Hepatocyte (in vitro differentiated cells): ENCODE measurements at regions not wholly inside any gene's neighbourhood (a gene's known extent, or its start where the extent isn't known, plus 50 kb on each side); places are given as distances from the start of the nearest gene placed in this dataset.

Experiments
- CTCF ChIP-seq: fragments of 200-600 bp; sonication (generic); IDR thresholded peaks from 2 replicates; pipeline ENCODE4 v1.5.1; 2016; ENCODE audit warnings: antibody characterized with exemption, mild to moderate bottlenecking; ENCODE audit not compliant: poor library complexity
- EZH2 ChIP-seq: fragments of 200-600 bp; sonication (generic); IDR thresholded peaks from 2 replicates; pipeline ENCODE4 v1.6.1; 2016; ENCODE audit warnings: antibody characterized with exemption, mild to moderate bottlenecking, borderline replicate concordance

DNA sequence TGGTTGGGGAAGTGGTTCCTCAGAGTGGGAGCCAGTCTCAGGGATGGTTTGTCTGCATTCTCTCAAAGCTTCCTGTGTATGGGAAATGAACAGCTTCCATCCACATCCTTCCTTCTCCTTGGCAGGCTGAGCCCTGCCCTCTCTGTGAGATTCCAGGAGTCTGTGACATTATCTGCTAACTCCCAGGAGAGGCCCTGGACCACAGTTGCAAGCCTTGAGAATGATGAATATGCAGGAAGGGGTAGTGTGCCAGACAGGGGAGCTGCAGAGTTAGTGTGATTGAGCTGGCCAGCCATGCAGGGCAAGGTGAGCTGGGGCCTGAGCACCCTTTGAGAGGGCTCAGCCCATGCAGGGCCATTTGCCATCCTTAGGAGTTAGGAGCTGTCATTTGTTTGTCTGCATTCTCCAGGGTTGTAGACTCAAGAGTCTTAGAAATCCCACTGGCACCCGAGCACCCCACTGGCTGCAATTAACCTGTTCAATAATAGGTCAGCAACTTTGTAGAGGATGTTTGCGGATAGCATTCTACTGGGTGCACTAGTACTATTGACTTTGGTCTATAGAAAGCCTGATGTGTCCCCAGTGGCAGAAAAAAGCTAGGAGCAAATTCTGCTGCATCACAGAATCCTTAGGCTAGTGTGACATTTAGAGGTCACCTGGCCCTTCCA, 299.0 kb upstream of the CADM1 start:
- no peak for TF ChIP-seq CTCF
- TF ChIP-seq EZH2, result no peak
